Peyer's patch (tissue), 4 donors: ENCODE measurements at regions not wholly inside any gene's neighbourhood (a gene's known extent, or its start where the extent isn't known, plus 50 kb on each side); places are given as distances from the start of the nearest gene placed in this dataset.

ENCODE experiments used
- POLR2A ChIP-seq, 2 donors: fragments of 450-650 bp; IDR thresholded peaks; one replicate each; pipeline ENCODE4 v1.5.1; 2017; ENCODE audit warnings: antibody characterized with exemption in 2 of 2, mild to moderate bottlenecking in 2 of 2, moderate library complexity in 2 of 2
- TF ChIP-seq, protein P1 (sequence below), 6 experiments: fragments of 450-650 bp in 4 of 6; fragments of 200-600 bp in 2 of 6; sonication (generic) in 1 of 6; IDR thresholded peaks; one replicate each; pipeline ENCODE4 v1.5.1; 2017 to 2019; ENCODE audit warnings: antibody characterized with exemption in 6 of 6, mild to moderate bottlenecking in 3 of 6, moderate library complexity in 1 of 6

- TF ChIP-seq, protein P1, sequence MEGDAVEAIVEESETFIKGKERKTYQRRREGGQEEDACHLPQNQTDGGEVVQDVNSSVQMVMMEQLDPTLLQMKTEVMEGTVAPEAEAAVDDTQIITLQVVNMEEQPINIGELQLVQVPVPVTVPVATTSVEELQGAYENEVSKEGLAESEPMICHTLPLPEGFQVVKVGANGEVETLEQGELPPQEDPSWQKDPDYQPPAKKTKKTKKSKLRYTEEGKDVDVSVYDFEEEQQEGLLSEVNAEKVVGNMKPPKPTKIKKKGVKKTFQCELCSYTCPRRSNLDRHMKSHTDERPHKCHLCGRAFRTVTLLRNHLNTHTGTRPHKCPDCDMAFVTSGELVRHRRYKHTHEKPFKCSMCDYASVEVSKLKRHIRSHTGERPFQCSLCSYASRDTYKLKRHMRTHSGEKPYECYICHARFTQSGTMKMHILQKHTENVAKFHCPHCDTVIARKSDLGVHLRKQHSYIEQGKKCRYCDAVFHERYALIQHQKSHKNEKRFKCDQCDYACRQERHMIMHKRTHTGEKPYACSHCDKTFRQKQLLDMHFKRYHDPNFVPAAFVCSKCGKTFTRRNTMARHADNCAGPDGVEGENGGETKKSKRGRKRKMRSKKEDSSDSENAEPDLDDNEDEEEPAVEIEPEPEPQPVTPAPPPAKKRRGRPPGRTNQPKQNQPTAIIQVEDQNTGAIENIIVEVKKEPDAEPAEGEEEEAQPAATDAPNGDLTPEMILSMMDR (IDR thresholded peaks at IDR 0.05): no peak
- TF ChIP-seq POLR2A (IDR thresholded peaks at IDR 0.05): no peak
Observed at GRCh38 chr18:24534737-24535136, 74.3 kb downstream of the HRH4 start.
